PC-3 (cell line): ENCODE measurements at regions not wholly inside any gene's neighbourhood (a gene's known extent, or its start where the extent isn't known, plus 50 kb on each side); places are given as distances from the start of the nearest gene placed in this dataset.

Experiments
- EZH2 ChIP-seq: fragments of 300-600 bp; sonication (generic); IDR thresholded peaks from one replicate; pipeline ENCODE4 v1.6.1; 2017; ENCODE audit warnings: antibody characterized with exemption, mild to moderate bottlenecking, low read length; ENCODE audit not compliant: unreplicated experiment
- TF ChIP-seq, protein P1 (sequence below): fragments of 300-600 bp; sonication (generic); conservative IDR thresholded peaks from 2 replicates; pipeline ENCODE4 v1.5.1; 2017; ENCODE audit warnings: antibody characterized with exemption, low read depth, mild to moderate bottlenecking, low read length

DNA sequence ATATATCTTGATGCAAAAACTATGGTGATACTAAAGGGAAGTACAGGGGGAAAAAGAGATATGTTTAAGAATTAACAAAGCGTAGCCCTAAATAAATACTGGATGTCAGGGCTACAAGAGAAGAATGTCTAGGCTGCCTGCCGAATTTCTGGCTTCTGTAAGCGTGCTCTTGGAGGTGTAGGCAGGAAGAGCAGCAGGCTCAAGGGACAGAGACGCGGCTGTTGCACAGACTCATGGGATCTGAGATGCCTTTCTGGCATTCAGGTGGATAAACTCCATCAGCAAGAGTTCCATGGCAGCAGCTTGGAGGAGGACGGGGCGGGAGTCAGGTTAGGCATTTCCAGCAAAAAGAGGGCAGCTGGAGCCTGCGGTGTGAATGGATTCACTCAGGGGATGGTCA is 123.2 kb upstream of the TWIST2 start:
- TF ChIP-seq, protein P1, sequence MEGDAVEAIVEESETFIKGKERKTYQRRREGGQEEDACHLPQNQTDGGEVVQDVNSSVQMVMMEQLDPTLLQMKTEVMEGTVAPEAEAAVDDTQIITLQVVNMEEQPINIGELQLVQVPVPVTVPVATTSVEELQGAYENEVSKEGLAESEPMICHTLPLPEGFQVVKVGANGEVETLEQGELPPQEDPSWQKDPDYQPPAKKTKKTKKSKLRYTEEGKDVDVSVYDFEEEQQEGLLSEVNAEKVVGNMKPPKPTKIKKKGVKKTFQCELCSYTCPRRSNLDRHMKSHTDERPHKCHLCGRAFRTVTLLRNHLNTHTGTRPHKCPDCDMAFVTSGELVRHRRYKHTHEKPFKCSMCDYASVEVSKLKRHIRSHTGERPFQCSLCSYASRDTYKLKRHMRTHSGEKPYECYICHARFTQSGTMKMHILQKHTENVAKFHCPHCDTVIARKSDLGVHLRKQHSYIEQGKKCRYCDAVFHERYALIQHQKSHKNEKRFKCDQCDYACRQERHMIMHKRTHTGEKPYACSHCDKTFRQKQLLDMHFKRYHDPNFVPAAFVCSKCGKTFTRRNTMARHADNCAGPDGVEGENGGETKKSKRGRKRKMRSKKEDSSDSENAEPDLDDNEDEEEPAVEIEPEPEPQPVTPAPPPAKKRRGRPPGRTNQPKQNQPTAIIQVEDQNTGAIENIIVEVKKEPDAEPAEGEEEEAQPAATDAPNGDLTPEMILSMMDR: no peak
- TF ChIP-seq EZH2: no peak
